GM12864 (cell line): ENCODE measurements at regions not wholly inside any gene's neighbourhood (a gene's known extent, or its start where the extent isn't known, plus 50 kb on each side); places are given as distances from the start of the nearest gene placed in this dataset.

Experiments used
- DNase-seq: peaks from one replicate; pipeline ENCODE4 v3.0.0-alpha.2; 2011; ENCODE audit warnings: low read depth
- H3K4me3 ChIP-seq: 2 replicates; pipeline ENCODE4 v1.5.1; 2011; ENCODE audit warnings: mild to moderate bottlenecking, low read depth, low read length, control low read depth
- TF ChIP-seq, protein P1 (sequence below): IDR thresholded peaks from 2 replicates; pipeline ENCODE4 v1.5.1; 2011; ENCODE audit warnings: low read depth, mild to moderate bottlenecking, moderate library complexity, low read length, control low read depth, inconsistent platforms; ENCODE audit errors: missing control alignments

DNA sequence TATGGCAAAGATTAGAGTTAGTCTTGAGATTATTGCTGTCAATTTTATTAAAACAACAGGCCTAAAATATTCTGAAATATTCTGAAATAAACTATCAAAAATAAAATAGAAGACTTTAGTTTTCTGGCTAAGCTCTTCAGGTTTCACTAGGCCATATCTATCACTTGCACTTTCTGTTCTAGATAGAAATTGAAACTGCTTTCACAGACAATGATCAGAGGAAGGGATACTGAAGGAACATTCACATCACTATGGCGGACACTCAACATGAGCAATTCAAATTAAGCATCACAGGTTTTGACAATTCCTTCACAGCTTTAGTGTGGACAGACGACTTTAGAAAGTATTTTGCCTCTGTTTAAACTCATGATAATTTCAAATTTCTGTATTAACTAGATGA is 586.4 kb upstream of the REG3G start:
- DNase-seq, result no peak
- TF ChIP-seq, protein P1, sequence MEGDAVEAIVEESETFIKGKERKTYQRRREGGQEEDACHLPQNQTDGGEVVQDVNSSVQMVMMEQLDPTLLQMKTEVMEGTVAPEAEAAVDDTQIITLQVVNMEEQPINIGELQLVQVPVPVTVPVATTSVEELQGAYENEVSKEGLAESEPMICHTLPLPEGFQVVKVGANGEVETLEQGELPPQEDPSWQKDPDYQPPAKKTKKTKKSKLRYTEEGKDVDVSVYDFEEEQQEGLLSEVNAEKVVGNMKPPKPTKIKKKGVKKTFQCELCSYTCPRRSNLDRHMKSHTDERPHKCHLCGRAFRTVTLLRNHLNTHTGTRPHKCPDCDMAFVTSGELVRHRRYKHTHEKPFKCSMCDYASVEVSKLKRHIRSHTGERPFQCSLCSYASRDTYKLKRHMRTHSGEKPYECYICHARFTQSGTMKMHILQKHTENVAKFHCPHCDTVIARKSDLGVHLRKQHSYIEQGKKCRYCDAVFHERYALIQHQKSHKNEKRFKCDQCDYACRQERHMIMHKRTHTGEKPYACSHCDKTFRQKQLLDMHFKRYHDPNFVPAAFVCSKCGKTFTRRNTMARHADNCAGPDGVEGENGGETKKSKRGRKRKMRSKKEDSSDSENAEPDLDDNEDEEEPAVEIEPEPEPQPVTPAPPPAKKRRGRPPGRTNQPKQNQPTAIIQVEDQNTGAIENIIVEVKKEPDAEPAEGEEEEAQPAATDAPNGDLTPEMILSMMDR, result no peak
- H3K4me3 ChIP-seq, result no peak overlapping the region

DNA sequence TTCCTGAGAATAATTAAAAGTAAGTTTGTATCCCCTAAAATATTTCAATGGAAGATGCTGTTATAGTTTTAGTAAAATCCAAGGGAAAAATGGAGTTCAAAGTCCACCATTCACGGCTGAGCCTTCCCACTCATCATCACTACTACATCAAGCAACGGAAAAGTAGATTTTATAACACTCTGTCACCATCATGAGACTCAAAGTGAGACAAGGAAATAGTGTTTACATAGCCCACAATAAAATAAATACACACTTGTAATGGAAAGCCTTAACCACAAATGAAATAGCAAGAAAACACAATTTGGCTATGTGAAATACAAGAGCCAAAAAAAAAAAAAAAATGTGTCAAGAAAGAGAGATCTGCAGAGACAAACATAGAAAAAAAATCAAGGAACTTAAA is 569.9 kb upstream of the REG3G start:
- no peak overlapping the region for H3K4me3 ChIP-seq
- DNase-seq, result no peak
- TF ChIP-seq, protein P1, result no peak

DNA sequence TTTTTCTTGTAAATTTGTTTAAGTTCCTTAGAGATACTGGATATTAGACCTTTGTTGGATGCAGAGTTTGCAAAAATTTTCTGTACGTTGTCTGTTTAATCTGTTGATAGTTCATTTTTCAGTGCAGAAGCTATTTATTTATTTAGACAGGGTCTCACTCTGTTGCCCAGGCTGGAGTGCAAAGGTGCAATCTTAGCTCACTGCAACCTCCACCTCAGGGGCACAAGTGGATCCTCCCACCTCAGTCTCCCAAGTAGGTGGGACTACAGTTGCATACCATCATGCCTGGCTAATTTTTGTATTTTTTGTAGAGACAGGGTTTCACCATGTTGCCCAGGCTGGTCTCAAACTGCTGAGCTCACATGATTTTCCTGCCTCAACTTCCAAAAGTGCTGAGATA is 568.2 kb upstream of the REG3G start:
- TF ChIP-seq, protein P1, result no peak
- DNase-seq, result no peak
- H3K4me3 ChIP-seq, result no peak overlapping the region

DNA sequence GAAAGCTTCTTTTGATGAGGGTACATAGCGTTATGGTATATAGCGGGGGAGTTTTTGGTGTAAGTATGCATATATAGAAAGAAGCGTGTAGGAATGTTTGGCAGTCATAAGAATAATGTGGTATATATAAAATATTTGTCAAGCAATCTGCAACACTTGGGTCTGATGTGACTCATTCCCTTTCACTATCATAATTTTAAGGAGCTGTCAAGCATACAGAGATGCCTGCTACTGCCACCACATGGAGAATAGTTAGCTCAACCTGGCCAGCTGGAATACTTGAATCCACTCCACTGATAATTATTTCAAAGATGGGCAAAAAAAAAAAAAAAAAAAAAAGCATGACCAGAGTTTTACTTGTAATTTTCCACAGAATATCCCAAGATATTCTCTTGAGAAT is 559.8 kb upstream of the REG3G start:
- no peak overlapping the region for H3K4me3 ChIP-seq
- DNase-seq, result no peak
- TF ChIP-seq, protein P1, result no peak

DNA sequence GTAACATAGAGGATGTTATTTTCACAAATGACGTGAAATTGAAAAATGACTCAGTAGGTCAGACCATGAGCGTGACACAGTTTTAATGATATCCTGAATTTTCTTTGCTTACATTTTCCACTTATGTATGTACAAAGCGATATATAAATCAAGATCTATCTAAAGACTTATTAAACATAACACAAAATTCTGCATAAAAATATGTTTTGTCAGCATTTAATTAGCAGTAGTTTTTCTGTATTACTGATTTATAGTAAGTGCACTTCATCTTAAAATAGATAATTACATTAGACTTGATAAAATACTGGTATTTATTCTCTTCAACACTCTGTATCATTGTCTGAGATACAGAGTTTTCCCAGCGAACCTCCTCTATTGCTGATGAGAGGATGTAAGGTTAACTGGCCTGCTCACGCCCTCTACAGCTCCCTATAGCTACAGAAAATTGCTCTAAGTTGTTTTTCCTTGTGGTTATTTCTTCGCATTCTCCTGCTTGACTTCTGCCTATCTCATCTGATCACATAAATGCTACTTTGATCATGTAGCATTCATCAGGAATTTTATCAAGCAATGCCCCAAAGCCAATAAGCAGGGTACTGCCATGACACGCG is 548.8 kb upstream of the REG3G start:
- DNase-seq, result no peak
- no peak overlapping the region for H3K4me3 ChIP-seq
- TF ChIP-seq, protein P1, result no peak

DNA sequence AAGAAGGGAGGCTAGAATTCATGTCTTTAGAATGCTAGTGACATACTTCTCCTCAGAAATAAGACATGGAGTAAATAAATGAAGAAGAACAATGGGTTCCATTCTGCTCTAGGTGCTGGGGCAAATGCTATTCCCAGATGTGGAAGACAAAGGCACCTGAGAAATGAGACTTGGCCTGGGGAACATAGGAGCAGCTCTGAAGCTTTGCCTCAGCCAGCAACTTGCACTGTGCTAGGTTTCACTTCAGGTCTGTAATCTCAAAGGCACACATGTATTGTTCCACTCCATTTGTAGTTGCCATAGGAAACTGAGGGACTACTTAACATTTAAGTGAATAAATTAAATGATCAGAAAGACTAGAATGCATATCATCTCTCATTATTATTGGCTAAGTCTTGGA is 538.9 kb upstream of the REG3G start:
- DNase-seq, result no peak
- TF ChIP-seq, protein P1, result no peak
- H3K4me3 ChIP-seq, result no peak overlapping the region

DNA sequence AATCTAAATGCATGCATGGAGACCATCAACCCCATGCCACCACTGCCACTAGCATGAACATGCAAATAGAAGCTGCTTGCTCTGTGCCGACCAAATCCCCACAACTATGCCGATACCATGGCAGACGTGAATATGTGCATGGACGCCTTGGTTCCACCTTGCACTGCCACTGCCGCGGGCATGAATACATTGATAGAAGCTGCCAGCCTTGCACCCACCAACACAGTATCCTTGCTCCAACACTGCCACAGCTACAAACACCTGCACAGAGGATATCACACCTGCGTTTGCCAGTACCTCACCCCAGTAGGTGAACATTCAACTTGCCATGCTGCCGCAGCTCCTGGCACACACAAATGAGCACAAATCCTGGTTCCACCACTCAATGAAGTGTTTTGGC is 527.4 kb upstream of the REG3G start:
- H3K4me3 ChIP-seq, result no peak overlapping the region
- TF ChIP-seq, protein P1, result no peak
- DNase-seq, result no peak
